Chondrocyte (in vitro differentiated cells): ENCODE measurements at regions not wholly inside any gene's neighbourhood (a gene's known extent, or its start where the extent isn't known, plus 50 kb on each side); places are given as distances from the start of the nearest gene placed in this dataset.

Source experiments
- DNase-seq: peaks from one replicate; pipeline ENCODE4 v3.0.0; 2021; ENCODE audit warnings: mixed read lengths, low spot score
- H3K27ac Mint-ChIP-seq: one replicate; pipeline ENCODE4 v1.8.0; 2021; ENCODE audit warnings: mild to moderate bottlenecking, moderate library complexity, mixed read lengths; ENCODE audit not compliant: unreplicated experiment
- H3K27me3 Mint-ChIP-seq: 2 replicates; pipeline ENCODE4 v1.8.0; 2021; ENCODE audit warnings: low read depth, mixed read lengths
- H3K36me3 Mint-ChIP-seq: 2 replicates; pipeline ENCODE4 v1.8.0; 2021; ENCODE audit warnings: low read depth, mixed read lengths
- H3K4me1 Mint-ChIP-seq: 2 replicates; pipeline ENCODE4 v1.8.0; 2021; ENCODE audit warnings: low read depth, mild to moderate bottlenecking, mixed read lengths
- H3K4me3 Mint-ChIP-seq: one replicate; pipeline ENCODE4 v1.8.0; 2021; ENCODE audit warnings: mild to moderate bottlenecking, moderate library complexity, mixed read lengths; ENCODE audit not compliant: unreplicated experiment
- H3K9me3 Mint-ChIP-seq: 2 replicates; pipeline ENCODE4 v1.8.0; 2021; ENCODE audit warnings: low read depth, mixed read lengths
- TF ChIP-seq, protein P1 (sequence below): fragments of 200-600 bp; sonication (generic); IDR thresholded peaks from 2 replicates; pipeline ENCODE4 v1.5.0; 2021; ENCODE audit warnings: antibody characterized with exemption, mild to moderate bottlenecking, moderate library complexity

DNA sequence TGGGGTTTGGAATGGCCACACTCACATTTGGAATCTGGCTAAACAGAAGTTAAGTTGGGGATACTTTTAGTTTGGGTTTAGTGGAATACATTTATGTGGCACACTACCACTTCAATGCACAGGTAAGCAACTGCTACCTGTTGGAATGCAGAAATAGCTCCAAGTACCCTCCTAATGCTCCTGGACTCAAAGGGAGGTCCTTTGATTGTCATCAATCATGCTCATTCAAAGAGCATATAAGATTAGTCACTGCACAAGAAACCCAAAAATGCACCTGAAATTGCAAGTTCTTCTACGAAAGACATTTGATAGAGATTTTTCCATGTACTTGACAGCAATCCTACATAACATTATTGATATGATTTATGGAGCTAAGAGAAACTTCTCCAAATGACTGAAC is 247.7 kb downstream of the ANKRD50 start:
- H3K36me3 Mint-ChIP-seq: peaks cover 3% of the 10 kb centered on the region
- TF ChIP-seq, protein P1, sequence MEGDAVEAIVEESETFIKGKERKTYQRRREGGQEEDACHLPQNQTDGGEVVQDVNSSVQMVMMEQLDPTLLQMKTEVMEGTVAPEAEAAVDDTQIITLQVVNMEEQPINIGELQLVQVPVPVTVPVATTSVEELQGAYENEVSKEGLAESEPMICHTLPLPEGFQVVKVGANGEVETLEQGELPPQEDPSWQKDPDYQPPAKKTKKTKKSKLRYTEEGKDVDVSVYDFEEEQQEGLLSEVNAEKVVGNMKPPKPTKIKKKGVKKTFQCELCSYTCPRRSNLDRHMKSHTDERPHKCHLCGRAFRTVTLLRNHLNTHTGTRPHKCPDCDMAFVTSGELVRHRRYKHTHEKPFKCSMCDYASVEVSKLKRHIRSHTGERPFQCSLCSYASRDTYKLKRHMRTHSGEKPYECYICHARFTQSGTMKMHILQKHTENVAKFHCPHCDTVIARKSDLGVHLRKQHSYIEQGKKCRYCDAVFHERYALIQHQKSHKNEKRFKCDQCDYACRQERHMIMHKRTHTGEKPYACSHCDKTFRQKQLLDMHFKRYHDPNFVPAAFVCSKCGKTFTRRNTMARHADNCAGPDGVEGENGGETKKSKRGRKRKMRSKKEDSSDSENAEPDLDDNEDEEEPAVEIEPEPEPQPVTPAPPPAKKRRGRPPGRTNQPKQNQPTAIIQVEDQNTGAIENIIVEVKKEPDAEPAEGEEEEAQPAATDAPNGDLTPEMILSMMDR: no peak
- H3K27ac Mint-ChIP-seq: no peak overlapping the region
- no peaks in the 10 kb centered on the region for H3K27me3 Mint-ChIP-seq
- H3K9me3 Mint-ChIP-seq: peaks cover 16% of the 10 kb centered on the region
- no peaks in the 10 kb centered on the region for H3K4me1 Mint-ChIP-seq
- DNase-seq: no peak
- no peak overlapping the region for H3K4me3 Mint-ChIP-seq

DNA sequence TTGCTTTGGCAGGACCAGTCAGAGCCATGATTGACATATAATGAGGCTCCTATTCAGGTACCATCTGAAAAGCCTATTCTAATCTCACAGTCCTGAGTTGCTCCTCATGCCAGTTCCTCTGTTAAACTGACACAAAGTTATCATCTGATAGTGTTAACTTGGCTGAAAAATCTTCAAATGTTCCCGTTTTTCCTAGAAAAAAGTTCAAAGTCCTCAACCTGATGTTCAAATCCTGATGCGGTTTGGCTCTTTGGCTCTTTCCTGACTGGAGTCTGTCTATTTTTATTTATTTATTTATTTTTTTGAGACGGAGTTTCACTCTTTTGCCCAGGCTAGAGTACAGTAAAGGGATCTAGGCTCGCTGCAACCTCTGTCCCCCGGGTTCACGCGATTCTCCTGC is 244.2 kb downstream of the ANKRD50 start:
- peaks cover 12% of the 10 kb centered on the region for H3K9me3 Mint-ChIP-seq
- H3K4me3 Mint-ChIP-seq: no peak overlapping the region
- TF ChIP-seq, protein P1: no peak
- no peaks in the 10 kb centered on the region for H3K4me1 Mint-ChIP-seq
- no peak overlapping the region for H3K27ac Mint-ChIP-seq
- peaks cover 2% of the 10 kb centered on the region for H3K36me3 Mint-ChIP-seq
- H3K27me3 Mint-ChIP-seq: no peaks in the 10 kb centered on the region
- DNase-seq: no peak

DNA sequence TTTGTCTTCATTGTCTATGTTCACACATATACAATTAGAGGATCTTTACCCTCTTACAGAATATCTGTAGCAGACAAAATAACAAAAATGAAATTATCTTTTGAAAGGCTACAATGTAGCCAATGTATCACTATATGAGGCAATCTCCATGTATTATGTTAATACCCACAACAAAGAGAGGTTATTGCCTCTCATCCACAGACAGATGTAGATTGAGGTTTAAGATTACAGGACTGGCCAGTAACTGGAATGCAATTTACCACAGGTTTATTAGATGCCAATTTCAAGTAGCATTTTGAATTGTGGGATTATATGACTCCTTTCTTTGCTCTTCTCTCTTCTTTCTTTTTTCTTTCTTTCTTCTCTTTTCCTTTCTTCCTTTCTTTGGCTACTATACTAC is 242.6 kb downstream of the ANKRD50 start:
- no peak for DNase-seq
- Mint-ChIP-seq H3K27me3 (no peaks in the 10 kb centered on the region), H3K36me3 (peaks cover 2% of the 10 kb centered on the region), H3K4me3 (no peak overlapping the region), H3K9me3 (peaks cover 15% of the 10 kb centered on the region), H3K27ac (no peak overlapping the region), H3K4me1 (no peaks in the 10 kb centered on the region)
- TF ChIP-seq, protein P1: no peak

DNA sequence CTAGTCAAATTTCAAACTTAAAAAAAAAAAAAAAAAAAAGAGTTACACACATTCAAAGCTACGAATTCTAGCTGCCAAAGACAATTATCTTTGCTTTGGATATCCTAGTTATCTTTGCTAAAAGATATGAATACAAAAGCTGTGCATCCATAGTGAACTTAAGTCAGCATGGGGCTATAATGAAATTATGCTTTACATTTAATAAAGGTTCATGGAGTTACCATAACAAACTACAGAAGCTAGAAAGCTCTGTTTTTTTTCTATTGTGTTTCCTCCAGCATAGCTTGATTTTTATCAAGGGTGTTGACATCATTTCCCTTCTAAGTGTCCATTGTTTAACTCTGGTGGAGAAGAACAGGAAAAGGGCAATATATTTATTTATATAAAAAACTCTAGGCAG is 234.1 kb downstream of the ANKRD50 start:
- Mint-ChIP-seq H3K36me3 (no peaks in the 10 kb centered on the region), H3K4me1 (no peaks in the 10 kb centered on the region), H3K27ac (no peak overlapping the region), H3K4me3 (no peak overlapping the region), H3K27me3 (no peaks in the 10 kb centered on the region), H3K9me3 (peaks cover 14% of the 10 kb centered on the region)
- TF ChIP-seq, protein P1: no peak
- DNase-seq: no peak

DNA sequence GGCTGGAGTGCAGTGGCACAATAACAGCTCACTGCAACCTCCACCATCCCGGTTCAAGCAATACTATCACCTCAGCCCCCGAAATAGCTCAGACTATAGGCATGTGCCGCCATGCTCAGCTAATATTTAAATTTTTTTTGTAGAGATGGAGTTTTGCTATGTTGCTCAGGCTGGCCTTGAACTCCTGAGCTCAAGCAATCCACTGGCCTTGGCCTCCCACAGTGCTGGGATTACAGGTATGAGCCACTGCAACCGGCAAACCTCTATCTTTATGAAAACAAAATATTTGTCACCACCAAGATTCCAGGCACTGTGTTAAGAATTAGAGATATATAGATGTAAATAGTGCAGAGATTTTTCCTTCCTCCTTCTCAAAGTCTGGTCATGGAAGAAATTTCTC is 232.5 kb downstream of the ANKRD50 start:
- TF ChIP-seq, protein P1: no peak
- no peak for DNase-seq
- Mint-ChIP-seq H3K27ac (no peak overlapping the region), H3K4me3 (no peak overlapping the region), H3K9me3 (peaks cover 8% of the 10 kb centered on the region), H3K27me3 (no peaks in the 10 kb centered on the region), H3K36me3 (no peaks in the 10 kb centered on the region), H3K4me1 (no peaks in the 10 kb centered on the region)
